ENCODE measurements at regions not wholly inside any gene's neighbourhood (a gene's known extent, or its start where the extent isn't known, plus 50 kb on each side); places are given as distances from the start of the nearest gene placed in this dataset.
"Not testable (repeated sequence)": the region's sequence is repeated elsewhere in the genome, so short reads cannot be mapped to it uniquely, and the experiment has no call there.

DNA sequence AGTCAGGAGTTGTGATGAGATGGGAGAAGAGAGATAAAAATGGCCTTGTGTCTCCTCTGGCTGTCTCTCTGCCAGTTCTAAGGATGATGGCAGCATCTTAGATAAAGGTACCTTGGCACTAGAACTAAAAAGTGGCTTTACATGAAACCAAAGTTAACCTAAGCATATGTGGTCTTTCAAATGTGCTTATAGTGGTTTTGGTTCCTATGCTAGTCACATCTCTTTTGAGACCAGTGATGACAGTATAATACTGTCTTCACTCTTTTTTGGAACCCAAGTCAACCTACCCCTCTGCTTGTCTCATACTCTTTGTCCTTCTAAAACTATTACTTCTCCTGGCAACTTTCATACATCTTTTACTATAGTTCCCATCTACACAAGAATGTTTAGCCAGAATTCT is 142.2 kb upstream of the SATB1 start:
- Histone ChIP-seq H3K4me1 (ENCODE audit: control insufficient read depth in 1 of 2, insufficient read depth in 2 of 2, low read length in 2 of 2) (no peaks in the 10 kb centered on the region), H3K27ac (ENCODE audit: low read length) (no peak overlapping the region), H3K4me3 (ENCODE audit: low read depth in 1 of 2, low read length in 2 of 2) (no peak overlapping the region), H3K36me3 (ENCODE audit: control insufficient read depth in 1 of 2, insufficient read depth in 2 of 2, low read length in 2 of 2) (no peaks in the 10 kb centered on the region), H3K9me3 (ENCODE audit: control insufficient read depth in 1 of 2, low read length in 2 of 2) (no peaks in the 10 kb centered on the region), H3K27me3 (ENCODE audit: low read depth, low read length) (no peaks in the 10 kb centered on the region)

DNA sequence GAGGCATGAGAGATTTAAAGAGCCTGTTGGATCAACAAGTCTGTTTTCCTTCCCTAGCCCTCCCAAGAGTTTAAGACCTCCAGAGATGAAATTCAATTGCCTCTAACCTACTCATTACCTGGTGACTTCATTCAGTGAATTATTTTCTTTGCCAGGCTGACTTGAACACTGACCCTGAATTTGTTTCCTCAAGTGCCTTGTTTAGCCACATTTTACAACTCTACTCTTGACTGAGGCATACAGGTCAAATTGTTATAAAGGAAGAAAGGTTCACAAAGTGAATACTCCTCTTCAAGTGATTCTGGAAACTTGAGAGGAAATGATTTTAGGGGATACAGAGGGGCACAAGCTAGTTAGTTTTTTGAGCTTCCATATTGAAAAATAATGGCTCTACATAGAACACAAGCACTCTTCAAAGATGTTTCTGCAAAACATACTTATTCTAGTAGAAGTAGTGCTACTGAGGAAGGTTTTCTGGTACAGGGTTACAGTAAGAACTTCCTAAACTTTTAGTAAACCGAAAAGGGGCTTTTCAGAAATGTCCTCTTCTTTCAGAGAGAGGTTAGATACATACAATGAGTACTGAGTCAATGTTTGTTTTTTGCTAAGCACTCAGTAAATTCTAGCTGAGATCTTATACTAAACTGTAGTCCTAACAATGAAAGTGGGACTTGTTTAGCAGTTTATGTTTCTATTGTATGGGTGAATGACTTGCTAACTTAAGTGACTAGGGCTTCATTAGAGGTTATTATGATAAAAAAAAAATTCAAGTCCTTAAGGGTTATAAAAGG is 137.4 kb upstream of the SATB1 start:
- H3K4me3 ChIP-seq (ENCODE audit: low read depth in 1 of 2, low read length in 2 of 2): no peak overlapping the region
- no peaks in the 10 kb centered on the region for H3K4me1 ChIP-seq (ENCODE audit: control insufficient read depth in 1 of 2, insufficient read depth in 2 of 2, low read length in 2 of 2)
- no peaks in the 10 kb centered on the region for H3K9me3 ChIP-seq (ENCODE audit: control insufficient read depth in 1 of 2, low read length in 2 of 2)
- H3K36me3 ChIP-seq (ENCODE audit: control insufficient read depth in 1 of 2, insufficient read depth in 2 of 2, low read length in 2 of 2): no peaks in the 10 kb centered on the region
- H3K27ac ChIP-seq (ENCODE audit: low read length): no peak overlapping the region
- H3K27me3 ChIP-seq (ENCODE audit: low read depth, low read length): no peaks in the 10 kb centered on the region

DNA sequence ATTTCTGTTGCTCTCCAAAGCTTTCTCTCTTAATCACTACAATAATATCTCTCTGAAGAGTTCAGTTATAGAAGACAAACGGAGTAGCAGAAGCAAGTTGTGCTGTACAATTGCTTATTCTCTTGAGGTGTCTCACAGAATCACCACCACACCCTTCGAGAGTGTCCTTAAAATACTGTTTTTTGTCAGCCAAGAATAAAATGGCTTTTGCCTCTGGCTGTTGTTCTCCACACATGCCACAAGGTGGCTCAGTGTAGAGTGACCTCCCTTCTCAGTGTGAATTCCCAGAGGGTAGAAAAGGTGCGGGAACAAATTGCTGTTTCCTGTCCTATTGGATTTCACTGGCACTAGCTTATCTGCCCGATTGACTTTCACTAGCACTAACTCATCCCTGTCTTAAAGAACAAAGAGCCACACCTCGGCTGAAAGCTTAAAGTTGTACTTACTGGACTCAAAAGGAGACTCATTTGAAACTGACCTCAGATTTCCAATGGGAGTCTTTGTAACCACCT is 134.2 kb upstream of the SATB1 start:
- no peaks in the 10 kb centered on the region for H3K9me3 ChIP-seq (ENCODE audit: control insufficient read depth in 1 of 2, low read length in 2 of 2)
- H3K4me1 ChIP-seq (ENCODE audit: control insufficient read depth in 1 of 2, insufficient read depth in 2 of 2, low read length in 2 of 2): no peaks in the 10 kb centered on the region
- H3K4me3 ChIP-seq (ENCODE audit: low read depth in 1 of 2, low read length in 2 of 2): no peak overlapping the region
- H3K27me3 ChIP-seq (ENCODE audit: low read depth, low read length): no peaks in the 10 kb centered on the region
- no peak overlapping the region for H3K27ac ChIP-seq (ENCODE audit: low read length)
- no peaks in the 10 kb centered on the region for H3K36me3 ChIP-seq (ENCODE audit: control insufficient read depth in 1 of 2, insufficient read depth in 2 of 2, low read length in 2 of 2)

DNA sequence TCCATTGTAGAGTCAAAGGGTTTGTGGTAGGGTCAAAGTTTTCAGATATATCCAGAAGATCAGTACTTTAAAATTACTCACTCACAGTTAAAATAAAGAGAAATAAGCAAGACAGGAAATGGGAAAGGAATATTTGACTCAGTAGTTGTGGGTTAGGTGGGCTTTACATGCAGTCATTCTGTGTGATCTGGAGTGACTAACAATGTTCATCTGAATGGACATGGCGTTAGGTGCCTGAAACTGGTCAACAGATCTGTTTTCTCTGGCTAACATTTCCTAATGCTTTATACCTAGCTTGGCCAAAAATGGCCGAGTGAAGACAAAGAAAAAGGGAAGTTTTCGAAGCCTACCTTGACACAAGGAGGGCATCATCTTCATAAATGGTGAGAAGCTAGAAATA is 133.4 kb upstream of the SATB1 start:
- Histone ChIP-seq H3K9me3 (ENCODE audit: control insufficient read depth in 1 of 2, low read length in 2 of 2) (no peaks in the 10 kb centered on the region), H3K4me1 (ENCODE audit: control insufficient read depth in 1 of 2, insufficient read depth in 2 of 2, low read length in 2 of 2) (no peaks in the 10 kb centered on the region), H3K4me3 (ENCODE audit: low read depth in 1 of 2, low read length in 2 of 2) (no peak overlapping the region), H3K27ac (ENCODE audit: low read length) (no peak overlapping the region), H3K27me3 (ENCODE audit: low read depth, low read length) (no peaks in the 10 kb centered on the region), H3K36me3 (ENCODE audit: control insufficient read depth in 1 of 2, insufficient read depth in 2 of 2, low read length in 2 of 2) (no peaks in the 10 kb centered on the region)

DNA sequence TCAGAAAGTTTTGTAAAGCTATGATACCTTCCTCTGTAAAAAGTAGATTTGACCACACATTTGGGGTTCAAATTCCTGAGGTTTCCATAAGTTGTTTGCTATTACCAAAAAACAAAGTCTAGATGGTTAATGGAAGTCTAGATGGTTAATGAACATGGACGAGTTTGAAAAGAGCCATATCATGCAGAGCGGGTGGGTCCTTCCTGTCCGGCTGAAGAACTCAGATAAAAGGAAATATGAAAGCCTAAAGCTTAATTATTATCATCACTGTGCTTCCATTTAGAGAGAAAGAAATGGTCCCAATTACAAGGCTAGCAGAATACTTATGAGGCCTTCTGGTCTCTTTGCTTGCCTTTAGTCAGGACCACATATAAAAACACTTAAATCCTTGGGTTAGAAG is 132.1 kb upstream of the SATB1 start:
- H3K27ac ChIP-seq (ENCODE audit: low read length): no peak overlapping the region
- H3K4me3 ChIP-seq (ENCODE audit: low read depth in 1 of 2, low read length in 2 of 2): no peak overlapping the region
- no peaks in the 10 kb centered on the region for H3K27me3 ChIP-seq (ENCODE audit: low read depth, low read length)
- no peaks in the 10 kb centered on the region for H3K9me3 ChIP-seq (ENCODE audit: control insufficient read depth in 1 of 2, low read length in 2 of 2)
- H3K4me1 ChIP-seq (ENCODE audit: control insufficient read depth in 1 of 2, insufficient read depth in 2 of 2, low read length in 2 of 2): no peaks in the 10 kb centered on the region
- no peaks in the 10 kb centered on the region for H3K36me3 ChIP-seq (ENCODE audit: control insufficient read depth in 1 of 2, insufficient read depth in 2 of 2, low read length in 2 of 2)

DNA sequence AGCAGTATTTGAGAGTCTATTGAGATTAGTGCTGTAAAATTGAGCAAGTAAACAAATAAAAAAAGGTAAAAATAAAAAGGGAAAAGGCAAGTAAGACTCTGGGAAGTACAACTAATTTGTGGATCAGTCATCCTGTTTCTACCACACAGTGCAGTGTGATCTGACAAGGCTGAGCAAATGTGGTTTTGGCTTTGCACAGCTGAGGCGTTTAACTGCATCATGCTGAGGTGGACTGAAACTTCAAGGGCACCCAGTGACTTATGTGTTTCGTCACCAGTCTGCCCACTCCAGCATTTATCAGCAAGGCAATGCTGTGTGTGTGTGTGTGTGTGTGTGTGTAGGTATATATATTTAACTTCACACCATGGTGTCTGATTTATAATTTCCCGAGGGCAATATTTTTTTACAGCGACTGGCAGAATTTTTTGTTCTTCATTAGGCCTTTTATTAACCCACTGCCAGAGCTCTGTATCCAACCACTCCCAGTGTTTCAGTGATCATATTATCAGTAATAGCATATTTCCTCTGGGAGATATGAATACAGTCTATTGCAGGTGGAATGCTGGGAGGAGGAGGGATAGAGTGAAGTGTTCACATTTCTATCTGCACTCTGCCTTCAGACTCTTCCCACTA is 131.5 kb upstream of the SATB1 start:
- H3K9me3 ChIP-seq (ENCODE audit: control insufficient read depth in 1 of 2, low read length in 2 of 2): no peaks in the 10 kb centered on the region
- no peaks in the 10 kb centered on the region for H3K4me1 ChIP-seq (ENCODE audit: control insufficient read depth in 1 of 2, insufficient read depth in 2 of 2, low read length in 2 of 2)

DNA sequence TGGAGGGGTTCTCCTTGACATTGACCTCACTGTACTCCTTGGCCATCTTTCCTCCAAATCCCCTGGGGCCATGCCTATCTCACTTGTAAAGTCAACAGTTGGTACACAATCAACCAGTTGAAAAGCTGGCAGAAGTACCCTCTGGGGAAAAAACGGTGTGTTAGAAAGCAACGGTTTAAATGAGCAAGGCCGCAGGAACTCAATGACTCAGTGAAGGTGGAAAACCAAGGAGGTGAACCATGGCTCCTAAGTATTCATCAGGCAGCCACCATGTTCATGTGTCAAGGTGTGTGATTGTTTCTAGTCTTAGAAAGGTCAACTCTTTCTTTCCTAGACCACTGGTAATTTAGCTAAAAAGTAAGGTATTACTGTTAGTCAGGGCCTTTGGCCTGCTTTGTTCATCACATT is 130.9 kb upstream of the SATB1 start:
- Histone ChIP-seq H3K27ac (ENCODE audit: low read length) (no peak overlapping the region), H3K4me3 (ENCODE audit: low read depth in 1 of 2, low read length in 2 of 2) (no peak overlapping the region), H3K27me3 (ENCODE audit: low read depth, low read length) (no peaks in the 10 kb centered on the region), H3K9me3 (ENCODE audit: control insufficient read depth in 1 of 2, low read length in 2 of 2) (no peaks in the 10 kb centered on the region), H3K4me1 (ENCODE audit: control insufficient read depth in 1 of 2, insufficient read depth in 2 of 2, low read length in 2 of 2) (no peaks in the 10 kb centered on the region), H3K36me3 (ENCODE audit: control insufficient read depth in 1 of 2, insufficient read depth in 2 of 2, low read length in 2 of 2) (no peaks in the 10 kb centered on the region)

More for the DNA sequence above, 131.5 kb upstream of the SATB1 start:
- Histone ChIP-seq H3K27me3 (ENCODE audit: low read depth, low read length) (no peaks in the 10 kb centered on the region), H3K4me3 (ENCODE audit: low read depth in 1 of 2, low read length in 2 of 2) (no peak overlapping the region), H3K36me3 (ENCODE audit: control insufficient read depth in 1 of 2, insufficient read depth in 2 of 2, low read length in 2 of 2) (no peaks in the 10 kb centered on the region), H3K27ac (ENCODE audit: low read length) (no peak overlapping the region)

DNA sequence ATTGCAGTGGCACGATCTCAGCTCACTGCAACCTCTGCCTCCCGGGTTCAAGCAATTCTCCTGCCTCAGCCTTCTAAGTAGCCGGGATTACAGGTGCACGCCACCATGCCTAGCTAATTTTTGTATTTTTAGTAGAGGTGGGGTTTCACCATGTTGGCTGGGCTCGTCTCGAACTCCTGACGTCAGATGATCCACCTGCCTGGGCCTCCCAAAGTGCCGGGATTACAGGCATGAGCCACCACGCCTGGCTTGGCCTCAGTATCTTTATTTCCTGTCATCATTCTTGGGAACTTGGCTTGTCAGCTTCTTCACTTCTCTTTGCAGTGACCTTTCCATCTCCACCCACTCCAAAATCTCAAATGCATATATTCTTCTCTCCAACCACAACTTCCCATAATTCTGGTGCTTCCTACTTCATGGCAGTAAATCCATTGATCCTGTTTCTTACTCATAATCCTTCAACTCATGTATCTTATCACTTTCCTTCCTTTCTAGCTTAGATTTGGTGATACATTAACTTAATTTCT is 127.5 kb upstream of the SATB1 start:
- H3K9me3 ChIP-seq (ENCODE audit: control insufficient read depth in 1 of 2, low read length in 2 of 2); H3K4me3 ChIP-seq (ENCODE audit: low read depth in 1 of 2, low read length in 2 of 2); H3K27me3 ChIP-seq (ENCODE audit: low read depth, low read length); H3K27ac ChIP-seq (ENCODE audit: low read length); H3K4me1 ChIP-seq (ENCODE audit: control insufficient read depth in 1 of 2, insufficient read depth in 2 of 2, low read length in 2 of 2); H3K36me3 ChIP-seq (ENCODE audit: control insufficient read depth in 1 of 2, insufficient read depth in 2 of 2, low read length in 2 of 2): not testable (repeated sequence)

DNA sequence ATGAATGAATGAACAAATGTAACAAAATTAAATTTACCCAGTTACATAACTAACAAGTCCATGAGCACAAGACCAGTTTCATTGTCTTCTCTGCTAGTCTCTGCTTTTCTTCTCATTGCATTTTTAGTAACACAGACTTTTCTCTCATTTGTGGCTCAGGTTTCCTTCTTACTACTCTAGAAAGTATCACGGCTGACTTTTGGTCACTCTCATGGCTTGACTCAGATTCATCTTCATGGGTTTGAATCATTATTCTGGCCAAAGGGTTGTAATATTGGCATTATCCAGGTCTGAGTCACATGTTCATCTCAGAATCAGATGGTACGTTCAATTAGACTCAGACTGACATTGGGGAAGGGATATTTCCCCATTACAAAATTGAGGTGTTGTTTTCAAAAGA is 121.5 kb upstream of the SATB1 start:
- H3K36me3 ChIP-seq (ENCODE audit: control insufficient read depth in 1 of 2, insufficient read depth in 2 of 2, low read length in 2 of 2): no peaks in the 10 kb centered on the region
- H3K27me3 ChIP-seq (ENCODE audit: low read depth, low read length): no peaks in the 10 kb centered on the region
- no peaks in the 10 kb centered on the region for H3K9me3 ChIP-seq (ENCODE audit: control insufficient read depth in 1 of 2, low read length in 2 of 2)
- H3K27ac ChIP-seq (ENCODE audit: low read length): no peak overlapping the region
- H3K4me1 ChIP-seq (ENCODE audit: control insufficient read depth in 1 of 2, insufficient read depth in 2 of 2, low read length in 2 of 2): no peaks in the 10 kb centered on the region
- no peak overlapping the region for H3K4me3 ChIP-seq (ENCODE audit: low read depth in 1 of 2, low read length in 2 of 2)

DNA sequence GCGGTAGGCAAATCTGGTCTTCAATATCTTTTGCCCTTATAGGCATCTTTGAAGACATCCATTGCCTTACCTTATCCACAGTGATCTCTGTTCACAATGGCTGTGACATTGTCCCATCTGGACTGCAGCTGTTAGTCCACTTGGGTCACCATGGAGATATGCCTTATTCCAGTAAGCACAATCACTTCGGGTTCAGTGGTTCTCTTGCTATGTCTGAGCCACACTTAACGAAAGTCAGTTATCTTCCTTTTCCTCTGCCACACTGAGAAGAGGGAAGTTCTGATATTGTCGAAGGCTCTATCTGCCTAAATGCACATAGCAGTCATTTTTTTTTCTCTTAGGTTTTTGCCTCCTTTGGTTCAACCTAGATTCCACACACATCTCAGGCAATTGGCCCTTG is 119.0 kb upstream of the SATB1 start:
- H3K9me3 ChIP-seq (ENCODE audit: control insufficient read depth in 1 of 2, low read length in 2 of 2): no peaks in the 10 kb centered on the region
- H3K4me1 ChIP-seq (ENCODE audit: control insufficient read depth in 1 of 2, insufficient read depth in 2 of 2, low read length in 2 of 2): no peaks in the 10 kb centered on the region
- H3K36me3 ChIP-seq (ENCODE audit: control insufficient read depth in 1 of 2, insufficient read depth in 2 of 2, low read length in 2 of 2): no peaks in the 10 kb centered on the region
- H3K27me3 ChIP-seq (ENCODE audit: low read depth, low read length): no peaks in the 10 kb centered on the region
- H3K27ac ChIP-seq (ENCODE audit: low read length): no peak overlapping the region
- H3K4me3 ChIP-seq (ENCODE audit: low read depth in 1 of 2, low read length in 2 of 2): no peak overlapping the region

DNA sequence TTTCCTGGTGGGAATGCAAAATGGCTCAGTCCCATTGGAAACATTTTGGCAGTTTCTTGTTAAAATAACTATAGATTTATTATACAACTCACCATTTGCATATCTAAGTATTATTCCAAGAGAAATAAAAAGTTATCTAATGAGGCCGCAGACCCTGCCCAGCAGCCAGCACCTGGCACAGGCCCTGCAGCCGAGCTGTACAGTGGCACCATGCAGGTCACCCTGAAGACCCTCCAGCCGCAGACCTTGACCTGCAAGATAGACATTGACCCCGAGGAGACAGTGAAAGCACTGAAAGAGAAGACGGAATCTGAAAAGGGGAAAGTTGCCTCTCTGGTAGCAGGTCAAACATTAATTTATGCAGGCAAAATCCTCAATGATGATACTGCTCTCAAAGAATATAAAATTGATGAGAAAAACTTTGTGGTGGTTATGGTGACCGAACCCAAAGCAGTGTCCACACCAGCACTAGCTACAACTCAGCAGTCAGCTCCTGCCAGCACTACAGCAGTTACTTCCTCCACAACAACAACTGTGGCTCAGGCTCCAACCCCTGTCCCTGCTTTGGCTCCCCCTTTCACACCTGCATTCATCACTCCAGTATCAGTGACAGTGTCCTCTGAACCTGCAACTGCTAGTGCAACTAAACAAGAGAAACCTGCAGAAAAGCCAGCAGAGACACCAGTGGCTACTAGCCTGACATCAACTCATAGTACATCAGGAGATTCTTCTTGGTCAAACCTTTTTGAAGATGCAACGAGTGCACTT is 113.5 kb upstream of the SATB1 start:
- H3K4me1 ChIP-seq (ENCODE audit: control insufficient read depth in 1 of 2, insufficient read depth in 2 of 2, low read length in 2 of 2): no peaks in the 10 kb centered on the region

More for the DNA sequence above, 113.5 kb upstream of the SATB1 start:
- H3K36me3 ChIP-seq (ENCODE audit: control insufficient read depth in 1 of 2, insufficient read depth in 2 of 2, low read length in 2 of 2): no peaks in the 10 kb centered on the region
- no peaks in the 10 kb centered on the region for H3K9me3 ChIP-seq (ENCODE audit: control insufficient read depth in 1 of 2, low read length in 2 of 2)
- no peak overlapping the region for H3K27ac ChIP-seq (ENCODE audit: low read length)
- no peaks in the 10 kb centered on the region for H3K27me3 ChIP-seq (ENCODE audit: low read depth, low read length)
- H3K4me3 ChIP-seq (ENCODE audit: low read depth in 1 of 2, low read length in 2 of 2): no peak overlapping the region

Measured in muscle layer of duodenum (tissue), 2 donors.